ENCODE measurements at regions not wholly inside any gene's neighbourhood (a gene's known extent, or its start where the extent isn't known, plus 50 kb on each side); places are given as distances from the start of the nearest gene placed in this dataset.

- TF ChIP-seq EZH2phosphoT487 (IDR thresholded peaks at IDR 0.05; ENCODE audit: insufficient read depth, low read depth) (no peak), EZH2 (IDR thresholded peaks at IDR 0.05; ENCODE audit: insufficient read depth, poor library complexity, severe bottlenecking) (no peak)
- Histone ChIP-seq H3K9me3 (ENCODE audit: low read depth) (no peaks in the 10 kb centered on the region), H2AFZ (no peak overlapping the region), H3K79me2 (ENCODE audit: insufficient read depth) (no peaks in the 10 kb centered on the region), H3K4me2 (ENCODE audit: unreplicated experiment) (no peak overlapping the region), H3K27me3 (replicated peaks; ENCODE audit: insufficient read depth) (peaks cover 48% of the 10 kb centered on the region; the same call in 1 of the 2 replicates), H3F3A (ENCODE audit: insufficient read depth) (no peaks in the 10 kb centered on the region), H4K20me1 (ENCODE audit: insufficient read depth) (no peaks in the 10 kb centered on the region), H3K36me3 (ENCODE audit: low read depth) (no peaks in the 10 kb centered on the region), H3K27ac (no peak overlapping the region), H3K9me2 (ENCODE audit: insufficient read depth) (no peaks in the 10 kb centered on the region), H3K4me1 (ENCODE audit: insufficient read depth) (no peaks in the 10 kb centered on the region), H3K4me3 (no peak overlapping the region), H3K9ac (no peak overlapping the region)
- 41% methylated on average over 1 of the region's 1 CpG for WGBS, 2 experiments (ENCODE audit: low coverage in 1 of 2, low lambda C conversion rate in 2 of 2, missing lambda C conversion rate in 2 of 2)
- DNase-seq: no peak
- in situ Hi-C loops (cut with MboI): no loop called here
Measured at GRCh38 chr1:69506721-69507120, 61.0 kb upstream of the LRRC7 start.

GRCh38 chr1:69510026-69510425, 57.7 kb upstream of the LRRC7 start:
- no peaks in the 10 kb centered on the region for H3F3A ChIP-seq (ENCODE audit: insufficient read depth)
- no peak overlapping the region for H3K9ac ChIP-seq
- H4K20me1 ChIP-seq (ENCODE audit: insufficient read depth): no peaks in the 10 kb centered on the region
- no peak for DNase-seq
- H3K79me2 ChIP-seq (ENCODE audit: insufficient read depth): no peaks in the 10 kb centered on the region
- peaks cover 37% of the 10 kb centered on the region; the same call in 1 of the 2 replicates for H3K27me3 ChIP-seq (replicated peaks; ENCODE audit: insufficient read depth)
- TF ChIP-seq EZH2phosphoT487 (IDR thresholded peaks at IDR 0.05; ENCODE audit: insufficient read depth, low read depth): no peak
- TF ChIP-seq EZH2 (IDR thresholded peaks at IDR 0.05; ENCODE audit: insufficient read depth, poor library complexity, severe bottlenecking): no peak
- no peak overlapping the region for H2AFZ ChIP-seq
- in situ Hi-C loops (cut with MboI): no loop called here
- H3K4me1 ChIP-seq (ENCODE audit: insufficient read depth): peaks cover 10% of the 10 kb centered on the region
- 85 to 90% methylated on average over 1 of the region's 1 CpG for WGBS, 2 experiments (ENCODE audit: low coverage in 1 of 2, low lambda C conversion rate in 2 of 2, missing lambda C conversion rate in 2 of 2)
- no peaks in the 10 kb centered on the region for H3K9me2 ChIP-seq (ENCODE audit: insufficient read depth)
- H3K4me3 ChIP-seq: no peak overlapping the region
- H3K9me3 ChIP-seq (ENCODE audit: low read depth): no peaks in the 10 kb centered on the region
- no peak overlapping the region for H3K4me2 ChIP-seq (ENCODE audit: unreplicated experiment)
- H3K27ac ChIP-seq: no peak overlapping the region
- H3K36me3 ChIP-seq (ENCODE audit: low read depth): no peaks in the 10 kb centered on the region

GRCh38 chr1:69511426-69512192, 56.1 kb upstream of the LRRC7 start:
- Histone ChIP-seq H3K9me3 (ENCODE audit: low read depth) (no peaks in the 10 kb centered on the region), H4K20me1 (ENCODE audit: insufficient read depth) (no peaks in the 10 kb centered on the region), H3K27ac (no peak overlapping the region), H3K79me2 (ENCODE audit: insufficient read depth) (no peaks in the 10 kb centered on the region), H3K9me2 (ENCODE audit: insufficient read depth) (no peaks in the 10 kb centered on the region), H3K27me3 (replicated peaks; ENCODE audit: insufficient read depth) (peaks cover 29% of the 10 kb centered on the region; the same call in 1 of the 2 replicates), H3K4me2 (ENCODE audit: unreplicated experiment) (no peak overlapping the region), H3K9ac (no peak overlapping the region), H3K4me1 (ENCODE audit: insufficient read depth) (peaks cover 10% of the 10 kb centered on the region), H3K4me3 (no peak overlapping the region), H3K36me3 (ENCODE audit: low read depth) (no peaks in the 10 kb centered on the region), H3F3A (ENCODE audit: insufficient read depth) (no peaks in the 10 kb centered on the region), H2AFZ (no peak overlapping the region)
- TF ChIP-seq EZH2phosphoT487 (IDR thresholded peaks at IDR 0.05; ENCODE audit: insufficient read depth, low read depth): no peak
- no peak for TF ChIP-seq EZH2 (IDR thresholded peaks at IDR 0.05; ENCODE audit: insufficient read depth, poor library complexity, severe bottlenecking)
- 7 to 9% methylated on average over 1 of the region's 1 CpG for WGBS, 2 experiments (ENCODE audit: low coverage in 1 of 2, low lambda C conversion rate in 2 of 2, missing lambda C conversion rate in 2 of 2)
- in situ Hi-C loops (cut with MboI): no loop called here
- peak; percentile 30 for DNase-seq

GRCh38 chr1:69513601-69514000, 54.1 kb upstream of the LRRC7 start:
- Histone ChIP-seq H3K36me3 (ENCODE audit: low read depth) (no peaks in the 10 kb centered on the region), H3K4me2 (ENCODE audit: unreplicated experiment) (peak overlapping the region; percentile 2), H3K27me3 (replicated peaks; ENCODE audit: insufficient read depth) (peaks cover 18% of the 10 kb centered on the region; the same call in 1 of the 2 replicates), H2AFZ (no peak overlapping the region), H3K9me2 (ENCODE audit: insufficient read depth) (no peaks in the 10 kb centered on the region), H3K27ac (no peak overlapping the region), H3K9me3 (ENCODE audit: low read depth) (no peaks in the 10 kb centered on the region), H3K4me1 (ENCODE audit: insufficient read depth) (peaks cover 10% of the 10 kb centered on the region), H3K79me2 (ENCODE audit: insufficient read depth) (no peaks in the 10 kb centered on the region), H4K20me1 (ENCODE audit: insufficient read depth) (no peaks in the 10 kb centered on the region), H3K4me3 (no peak overlapping the region), H3F3A (ENCODE audit: insufficient read depth) (no peaks in the 10 kb centered on the region), H3K9ac (no peak overlapping the region)
- TF ChIP-seq EZH2phosphoT487 (IDR thresholded peaks at IDR 0.05; ENCODE audit: insufficient read depth, low read depth) (0 out of 2 replicates have a peak, but pooled peaks have one; percentile 41), EZH2 (IDR thresholded peaks at IDR 0.05; ENCODE audit: insufficient read depth, poor library complexity, severe bottlenecking) (no peak)
- in situ Hi-C loops (cut with MboI): no loop called here
- DNase-seq: peak; percentile 70

Measured in GM23248 (cell line).